ENCODE measurements at regions not wholly inside any gene's neighbourhood (a gene's known extent, or its start where the extent isn't known, plus 50 kb on each side); places are given as distances from the start of the nearest gene placed in this dataset.

DNA sequence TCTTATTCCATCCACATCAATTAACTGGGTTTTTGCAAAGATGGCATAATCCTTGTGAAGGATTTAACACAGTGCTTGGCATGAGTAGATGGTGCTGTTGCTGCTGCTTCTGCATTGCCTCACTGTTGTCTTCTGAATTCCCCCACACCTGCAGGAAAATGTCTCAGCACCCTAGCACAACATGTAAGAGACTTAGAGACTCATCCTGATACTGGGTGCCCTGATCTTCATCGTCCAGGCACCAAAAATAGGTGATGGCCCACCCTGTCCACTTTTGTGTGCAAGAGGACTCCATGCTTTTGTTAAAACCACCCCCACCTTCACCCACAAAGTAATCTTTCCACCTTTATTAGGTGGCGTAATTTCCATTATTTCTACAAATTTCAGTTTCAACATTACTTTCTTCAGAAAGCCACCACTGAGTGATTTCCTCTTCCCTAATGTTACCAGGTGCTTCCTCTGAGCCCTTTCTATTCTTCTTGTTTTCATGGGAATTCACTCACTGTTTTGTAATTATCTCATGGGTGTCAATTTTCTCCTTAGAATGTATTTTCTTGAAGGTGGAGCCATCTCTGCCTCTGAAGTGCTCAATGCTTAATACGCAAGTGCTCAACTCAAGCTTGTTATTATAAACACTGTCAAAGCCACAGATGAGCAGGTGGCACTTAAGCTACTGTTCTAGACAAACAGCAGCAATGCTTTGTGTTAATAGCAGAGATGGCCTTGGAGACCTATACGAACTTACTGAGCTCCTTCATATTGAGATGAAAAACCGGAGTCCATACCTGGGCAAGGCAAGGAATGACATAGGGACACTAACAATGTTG lies 89.5 kb downstream of the HS3ST1 start:
- TF ChIP-seq, protein P1, sequence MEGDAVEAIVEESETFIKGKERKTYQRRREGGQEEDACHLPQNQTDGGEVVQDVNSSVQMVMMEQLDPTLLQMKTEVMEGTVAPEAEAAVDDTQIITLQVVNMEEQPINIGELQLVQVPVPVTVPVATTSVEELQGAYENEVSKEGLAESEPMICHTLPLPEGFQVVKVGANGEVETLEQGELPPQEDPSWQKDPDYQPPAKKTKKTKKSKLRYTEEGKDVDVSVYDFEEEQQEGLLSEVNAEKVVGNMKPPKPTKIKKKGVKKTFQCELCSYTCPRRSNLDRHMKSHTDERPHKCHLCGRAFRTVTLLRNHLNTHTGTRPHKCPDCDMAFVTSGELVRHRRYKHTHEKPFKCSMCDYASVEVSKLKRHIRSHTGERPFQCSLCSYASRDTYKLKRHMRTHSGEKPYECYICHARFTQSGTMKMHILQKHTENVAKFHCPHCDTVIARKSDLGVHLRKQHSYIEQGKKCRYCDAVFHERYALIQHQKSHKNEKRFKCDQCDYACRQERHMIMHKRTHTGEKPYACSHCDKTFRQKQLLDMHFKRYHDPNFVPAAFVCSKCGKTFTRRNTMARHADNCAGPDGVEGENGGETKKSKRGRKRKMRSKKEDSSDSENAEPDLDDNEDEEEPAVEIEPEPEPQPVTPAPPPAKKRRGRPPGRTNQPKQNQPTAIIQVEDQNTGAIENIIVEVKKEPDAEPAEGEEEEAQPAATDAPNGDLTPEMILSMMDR (IDR thresholded peaks at IDR 0.05) = no peak
- no peak for TF ChIP-seq POLR2A (IDR thresholded peaks at IDR 0.05)

Measured in body of pancreas (tissue), 4 donors.